Uterus (tissue), 3 donors: ENCODE measurements at regions not wholly inside any gene's neighbourhood (a gene's known extent, or its start where the extent isn't known, plus 50 kb on each side); places are given as distances from the start of the nearest gene placed in this dataset.

Source experiments
- DNase-seq, 2 donors: peaks; one replicate each; pipeline ENCODE4 v3.0.0-alpha.2; 2019 to 2020
- H3K27ac ChIP-seq, 2 donors: fragments of 200-600 bp; sonication (generic); 1 replicate in 1 of 2; 2 replicates in 1 of 2; pipeline ENCODE4 v1.5.1; 2016 to 2018
- H3K27me3 ChIP-seq, 2 donors: fragments of 200-600 bp; sonication (generic); one replicate each; pipeline ENCODE4 v1.5.1; 2018 to 2019; ENCODE audit warnings: control low read depth in 1 of 2
- H3K36me3 ChIP-seq, 2 donors: fragments of 200-600 bp; sonication (generic); one replicate each; pipeline ENCODE4 v1.5.1; 2019; ENCODE audit warnings: control low read depth in 1 of 2
- H3K4me1 ChIP-seq, 2 donors: fragments of 200-600 bp; sonication (generic); one replicate each; pipeline ENCODE4 v1.5.1; 2018 to 2019; ENCODE audit warnings: control low read depth in 1 of 2
- H3K4me3 ChIP-seq, 2 donors: fragments of 200-600 bp; sonication (generic); 1 replicate in 1 of 2; 2 replicates in 1 of 2; pipeline ENCODE4 v1.5.1; 2018 to 2019; ENCODE audit warnings: mild to moderate bottlenecking in 1 of 2
- H3K9me3 ChIP-seq, 2 donors: fragments of 200-600 bp; sonication (generic); one replicate each; pipeline ENCODE4 v1.5.1; 2019; ENCODE audit warnings: control low read depth in 1 of 2
- CTCF ChIP-seq, 4 experiments: fragments of 200-600 bp in 2 of 4; fragments of 450-650 bp in 2 of 4; sonication (generic) in 2 of 4; IDR thresholded peaks; one replicate each; pipeline ENCODE4 v1.5.1; 2016 to 2019; ENCODE audit warnings: antibody characterized with exemption in 4 of 4, mild to moderate bottlenecking in 2 of 4, moderate library complexity in 1 of 4
- POLR2A ChIP-seq, 2 donors: fragments of 450-650 bp; IDR thresholded peaks; one replicate each; pipeline ENCODE4 v1.6.1; 2016; ENCODE audit warnings: antibody characterized with exemption in 2 of 2, mild to moderate bottlenecking in 1 of 2, moderate library complexity in 1 of 2
- intact Hi-C: fragments of 100-400 bp; cut with DNase I; formaldehyde crosslinking; loops from one replicate; pipeline ENCODE4 v1.15.1; 2023; ENCODE audit warnings: low total_unique reads
- donor health status: DM: yes; HTN: yes; CAD: no.

GRCh38 chr5:57843059-57843367, 360.4 kb upstream of the ACTBL2 start:
- Histone ChIP-seq H3K9me3 (no peaks in the 10 kb centered on the region), H3K27ac (no peak overlapping the region), H3K4me3 (no peak overlapping the region), H3K4me1 (no peaks in the 10 kb centered on the region), H3K27me3 (no peaks in the 10 kb centered on the region), H3K36me3 (no peaks in the 10 kb centered on the region)
- DNase-seq = no peak
- intact Hi-C loops = no loop called here
- TF ChIP-seq CTCF (IDR thresholded peaks at IDR 0.05) = no peak

DNA sequence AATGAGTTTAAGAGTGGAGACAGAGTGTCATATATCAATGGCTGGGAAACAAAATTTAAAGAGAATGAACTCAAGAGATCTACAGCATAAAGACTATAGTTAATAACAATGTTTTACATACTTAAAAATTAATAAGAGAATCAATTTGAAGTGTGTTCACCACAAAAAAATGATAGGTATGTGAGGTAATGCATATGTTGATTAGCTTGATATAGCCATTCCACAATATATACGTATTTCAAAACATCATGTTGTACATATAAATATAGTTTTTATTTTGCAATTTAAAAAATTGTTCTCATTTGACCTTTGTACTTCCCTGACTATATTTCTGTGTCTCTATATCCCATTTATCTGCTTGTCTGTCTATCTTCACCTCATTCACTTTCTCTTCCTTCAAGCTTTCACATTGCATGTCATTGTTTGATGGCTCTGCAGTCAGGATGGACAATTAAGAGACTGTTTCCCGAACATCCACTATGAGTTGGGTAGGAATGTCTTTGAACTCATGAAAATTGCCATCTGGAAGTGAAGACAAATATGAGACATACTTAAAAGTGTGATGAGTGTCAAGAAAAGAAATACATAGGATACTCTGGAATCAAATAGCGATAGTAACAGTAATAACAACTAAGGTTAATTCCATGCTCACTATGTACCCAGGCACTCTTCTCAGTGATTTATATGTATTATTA, 359.9 kb upstream of the ACTBL2 start:
- H3K4me1 ChIP-seq = no peaks in the 10 kb centered on the region
- no peak overlapping the region for H3K4me3 ChIP-seq
- intact Hi-C loops = no loop called here
- H3K27ac ChIP-seq = no peak overlapping the region
- no peaks in the 10 kb centered on the region for H3K9me3 ChIP-seq
- TF ChIP-seq CTCF (IDR thresholded peaks at IDR 0.05) (no peak), POLR2A (IDR thresholded peaks at IDR 0.05) (no peak)
- H3K27me3 ChIP-seq = no peaks in the 10 kb centered on the region
- H3K36me3 ChIP-seq = no peaks in the 10 kb centered on the region
- no peak for DNase-seq

- no peak overlapping the region for H3K27ac ChIP-seq
- DNase-seq = no peak
Measured at GRCh38 chr5:57841676-57842363, 359.2 kb upstream of the ACTBL2 start.

DNA sequence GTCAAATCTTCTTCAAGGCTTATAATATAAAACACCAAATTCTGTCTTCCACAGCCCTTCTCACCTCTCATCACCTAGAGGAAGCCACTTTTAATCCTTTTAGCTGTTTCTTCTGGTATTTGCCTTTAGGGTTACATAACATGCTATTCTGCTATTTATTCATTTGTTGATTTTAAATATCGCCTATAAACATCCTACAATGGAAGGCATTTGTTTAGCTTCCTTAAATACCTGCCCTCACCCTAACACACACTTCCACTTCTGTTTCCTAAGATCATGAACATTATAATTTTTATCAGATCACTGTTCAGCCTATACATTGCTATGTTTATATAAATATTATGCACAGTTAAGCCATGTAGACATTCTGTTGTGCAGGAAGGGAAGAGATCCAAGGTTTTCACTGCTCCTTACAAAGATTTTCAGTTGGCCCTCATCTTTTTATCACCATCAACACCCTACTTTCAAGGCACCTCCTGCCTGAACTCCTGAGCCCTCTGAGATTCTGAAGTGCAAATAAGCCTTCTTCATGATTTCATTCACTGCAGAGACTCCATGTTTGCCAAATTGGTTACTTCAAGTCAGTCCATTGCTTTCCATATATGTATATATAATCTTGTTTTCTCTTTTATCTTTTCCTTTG, 356.9 kb upstream of the ACTBL2 start:
- intact Hi-C loops = no loop called here
- Histone ChIP-seq H3K4me1 (no peaks in the 10 kb centered on the region), H3K27me3 (no peaks in the 10 kb centered on the region), H3K36me3 (no peaks in the 10 kb centered on the region), H3K27ac (no peak overlapping the region), H3K9me3 (no peaks in the 10 kb centered on the region), H3K4me3 (no peak overlapping the region)
- TF ChIP-seq CTCF (IDR thresholded peaks at IDR 0.05) = no peak
- TF ChIP-seq POLR2A (IDR thresholded peaks at IDR 0.05) = no peak
- DNase-seq = no peak

More at GRCh38 chr5:57841676-57842363, 359.2 kb upstream of the ACTBL2 start:
- no peaks in the 10 kb centered on the region for H3K36me3 ChIP-seq
- H3K9me3 ChIP-seq = no peaks in the 10 kb centered on the region
- TF ChIP-seq CTCF (IDR thresholded peaks at IDR 0.05) (no peak), POLR2A (IDR thresholded peaks at IDR 0.05) (no peak)
- H3K4me1 ChIP-seq = no peaks in the 10 kb centered on the region
- H3K27me3 ChIP-seq = no peaks in the 10 kb centered on the region
- intact Hi-C loops = no loop called here
- no peak overlapping the region for H3K4me3 ChIP-seq

- intact Hi-C loops = no loop called here
Measured at GRCh38 chr5:57839025-57839424, 356.4 kb upstream of the ACTBL2 start.

More at GRCh38 chr5:57839025-57839424, 356.4 kb upstream of the ACTBL2 start:
- TF ChIP-seq CTCF (IDR thresholded peaks at IDR 0.05) (no peak), POLR2A (IDR thresholded peaks at IDR 0.05) (no peak)
- DNase-seq = no peak
- H3K4me3 ChIP-seq = no peak overlapping the region
- no peaks in the 10 kb centered on the region for H3K36me3 ChIP-seq
- H3K9me3 ChIP-seq = no peaks in the 10 kb centered on the region
- no peaks in the 10 kb centered on the region for H3K4me1 ChIP-seq
- H3K27me3 ChIP-seq = no peaks in the 10 kb centered on the region
- H3K27ac ChIP-seq = no peak overlapping the region
